K562 (cell line): ENCODE measurements at regions not wholly inside any gene's neighbourhood (a gene's known extent, or its start where the extent isn't known, plus 50 kb on each side); places are given as distances from the start of the nearest gene placed in this dataset.

Experiments used
- CBX1 ChIP-seq: sonication (generic); IDR thresholded peaks from 2 replicates; pipeline ENCODE4 v1.6.1; 2016; ENCODE audit warnings: antibody characterized with exemption, low read depth, mild to moderate bottlenecking
- ELF2 ChIP-seq: fragments of 250-450 bp; sonication (Bioruptor Pico); IDR thresholded peaks from 2 replicates; pipeline ENCODE4 v1.5.0; 2021; ENCODE audit warnings: mild to moderate bottlenecking
- EP300 ChIP-seq: IDR thresholded peaks from 2 replicates; pipeline ENCODE4 v1.6.1; 2012; ENCODE audit warnings: low read length, improper control_type of control experiment
- GABPB2 ChIP-seq: fragments of 250-450 bp; sonication (Bioruptor Pico); conservative IDR thresholded peaks from 2 replicates; pipeline ENCODE4 v1.5.1; 2021; ENCODE audit warnings: mild to moderate bottlenecking
- RBM15 ChIP-seq: fragments of 200-400 bp; formaldehyde crosslinking; IDR thresholded peaks from 2 replicates; pipeline ENCODE4 v1.6.1; 2018; ENCODE audit warnings: mild to moderate bottlenecking, low read length, moderate library complexity; ENCODE audit not compliant: insufficient read depth
- SMAD4 ChIP-seq: fragments of 250-450 bp; sonication (Bioruptor Pico); conservative IDR thresholded peaks from 2 replicates; pipeline ENCODE4 v1.8.0; 2021; ENCODE audit warnings: inconsistent platforms, mild to moderate bottlenecking, moderate library complexity
- SOX6 ChIP-seq: fragments of 450-650 bp; IDR thresholded peaks from 2 replicates; pipeline ENCODE4 v1.6.1; 2014; ENCODE audit warnings: mild to moderate bottlenecking
- SREBF1 ChIP-seq: fragments of 150-350 bp; IDR thresholded peaks from 2 replicates; pipeline ENCODE4 v1.6.1; 2014; ENCODE audit warnings: antibody characterized with exemption, low read depth, low read length, borderline replicate concordance
- SRSF9 ChIP-seq: fragments of 200-400 bp; formaldehyde crosslinking; IDR thresholded peaks from 2 replicates; pipeline ENCODE4 v1.6.1; 2017; ENCODE audit warnings: low read depth, low read length, borderline replicate concordance
- STAT5A ChIP-seq: IDR thresholded peaks from 2 replicates; pipeline ENCODE4 v1.6.1; 2012; ENCODE audit warnings: low read length, inconsistent platforms, borderline replicate concordance
- WHSC1 ChIP-seq: IDR thresholded peaks from one replicate; pipeline ENCODE4 v1.6.1; 2012; ENCODE audit warnings: low read length, control low read depth, inconsistent platforms
- ZKSCAN1 ChIP-seq: fragments of 150-350 bp; IDR thresholded peaks from 2 replicates; pipeline ENCODE4 v1.6.1; 2016; ENCODE audit warnings: low read depth, low read length
- ZNF77 ChIP-seq: fragments of 250-450 bp; sonication (Bioruptor Pico); IDR thresholded peaks from 2 replicates; pipeline ENCODE4 v1.5.0; 2020
- TF ChIP-seq, protein P1 (sequence below): fragments of 450-650 bp; IDR thresholded peaks from 2 replicates; pipeline ENCODE4 v1.6.1; 2016
- TF ChIP-seq, protein P2 (sequence below): fragments of 250-450 bp; sonication (Bioruptor Pico); IDR thresholded peaks from 2 replicates; pipeline ENCODE4 v1.8.0; 2021; ENCODE audit warnings: mild to moderate bottlenecking, moderate library complexity
- TF ChIP-seq, protein P3 (sequence below): fragments of 250-450 bp; sonication (Bioruptor Pico); IDR thresholded peaks from 2 replicates; pipeline ENCODE4 v1.5.0; 2021
- TF ChIP-seq, protein P4 (sequence below): sonication (generic); formaldehyde crosslinking; IDR thresholded peaks from 2 replicates; pipeline ENCODE4 v1.8.0; 2022; ENCODE audit warnings: missing genetic modification reagents, mild to moderate bottlenecking, moderate library complexity, borderline replicate concordance

DNA sequence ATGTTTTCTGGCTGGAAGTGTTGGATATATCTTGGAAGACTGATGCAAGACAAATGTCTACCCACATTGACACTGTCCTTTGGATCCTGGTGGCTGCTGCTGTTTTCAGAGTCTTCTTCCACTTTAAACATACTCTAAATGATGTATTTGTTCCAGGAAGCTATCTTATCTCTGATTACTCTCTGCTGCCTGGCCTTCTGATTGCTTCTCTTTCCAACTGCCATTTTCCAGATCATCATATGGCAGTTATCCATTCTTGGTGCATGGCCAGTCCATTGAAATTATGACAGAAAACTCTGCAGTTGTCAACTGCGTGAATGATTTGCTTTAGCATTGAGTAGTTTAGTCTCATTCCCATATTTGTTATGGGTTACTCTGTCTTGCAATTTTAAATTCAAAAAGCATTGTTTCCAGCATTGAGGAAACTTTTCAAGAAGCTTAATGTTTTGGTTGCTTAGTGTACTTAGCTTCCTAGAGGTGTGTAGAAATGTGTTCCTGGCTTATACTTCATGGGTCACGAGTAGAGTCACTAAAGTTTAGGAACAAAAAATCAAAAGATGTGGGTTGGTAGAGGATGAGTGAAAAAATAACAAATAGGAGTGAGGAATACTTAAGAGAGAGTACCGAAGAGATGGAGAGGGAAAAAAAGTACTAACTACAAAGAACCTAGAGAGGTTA is 268.3 kb upstream of the MTPN start (continued):
- TF ChIP-seq EP300 (peak; percentile 98), RBM15 (no peak), WHSC1 (no peak), STAT5A (peak; percentile 90), ZNF77 (CRISPR knock-in tag) (no peak), CBX1 (no peak), SREBF1 (no peak), ZKSCAN1 (no peak), ELF2 (no peak), SOX6 (peak; percentile 68), SRSF9 (no peak), GABPB2 (CRISPR knock-in tag) (no peak), SMAD4 (CRISPR knock-in tag) (peak; percentile 84)
- TF ChIP-seq, protein P1, sequence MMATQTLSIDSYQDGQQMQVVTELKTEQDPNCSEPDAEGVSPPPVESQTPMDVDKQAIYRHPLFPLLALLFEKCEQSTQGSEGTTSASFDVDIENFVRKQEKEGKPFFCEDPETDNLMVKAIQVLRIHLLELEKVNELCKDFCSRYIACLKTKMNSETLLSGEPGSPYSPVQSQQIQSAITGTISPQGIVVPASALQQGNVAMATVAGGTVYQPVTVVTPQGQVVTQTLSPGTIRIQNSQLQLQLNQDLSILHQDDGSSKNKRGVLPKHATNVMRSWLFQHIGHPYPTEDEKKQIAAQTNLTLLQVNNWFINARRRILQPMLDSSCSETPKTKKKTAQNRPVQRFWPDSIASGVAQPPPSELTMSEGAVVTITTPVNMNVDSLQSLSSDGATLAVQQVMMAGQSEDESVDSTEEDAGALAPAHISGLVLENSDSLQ, result peak; percentile 70
- TF ChIP-seq, protein P2, sequence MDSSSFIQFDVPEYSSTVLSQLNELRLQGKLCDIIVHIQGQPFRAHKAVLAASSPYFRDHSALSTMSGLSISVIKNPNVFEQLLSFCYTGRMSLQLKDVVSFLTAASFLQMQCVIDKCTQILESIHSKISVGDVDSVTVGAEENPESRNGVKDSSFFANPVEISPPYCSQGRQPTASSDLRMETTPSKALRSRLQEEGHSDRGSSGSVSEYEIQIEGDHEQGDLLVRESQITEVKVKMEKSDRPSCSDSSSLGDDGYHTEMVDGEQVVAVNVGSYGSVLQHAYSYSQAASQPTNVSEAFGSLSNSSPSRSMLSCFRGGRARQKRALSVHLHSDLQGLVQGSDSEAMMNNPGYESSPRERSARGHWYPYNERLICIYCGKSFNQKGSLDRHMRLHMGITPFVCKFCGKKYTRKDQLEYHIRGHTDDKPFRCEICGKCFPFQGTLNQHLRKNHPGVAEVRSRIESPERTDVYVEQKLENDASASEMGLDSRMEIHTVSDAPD (CRISPR knock-in tag), result no peak
- TF ChIP-seq, protein P3, sequence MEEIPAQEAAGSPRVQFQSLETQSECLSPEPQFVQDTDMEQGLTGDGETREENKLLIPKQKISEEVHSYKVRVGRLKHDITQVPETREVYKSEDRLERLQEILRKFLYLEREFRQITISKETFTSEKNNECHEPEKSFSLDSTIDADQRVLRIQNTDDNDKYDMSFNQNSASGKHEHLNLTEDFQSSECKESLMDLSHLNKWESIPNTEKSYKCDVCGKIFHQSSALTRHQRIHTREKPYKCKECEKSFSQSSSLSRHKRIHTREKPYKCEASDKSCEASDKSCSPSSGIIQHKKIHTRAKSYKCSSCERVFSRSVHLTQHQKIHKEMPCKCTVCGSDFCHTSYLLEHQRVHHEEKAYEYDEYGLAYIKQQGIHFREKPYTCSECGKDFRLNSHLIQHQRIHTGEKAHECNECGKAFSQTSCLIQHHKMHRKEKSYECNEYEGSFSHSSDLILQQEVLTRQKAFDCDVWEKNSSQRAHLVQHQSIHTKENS (CRISPR knock-in tag), result no peak
- TF ChIP-seq, protein P4, sequence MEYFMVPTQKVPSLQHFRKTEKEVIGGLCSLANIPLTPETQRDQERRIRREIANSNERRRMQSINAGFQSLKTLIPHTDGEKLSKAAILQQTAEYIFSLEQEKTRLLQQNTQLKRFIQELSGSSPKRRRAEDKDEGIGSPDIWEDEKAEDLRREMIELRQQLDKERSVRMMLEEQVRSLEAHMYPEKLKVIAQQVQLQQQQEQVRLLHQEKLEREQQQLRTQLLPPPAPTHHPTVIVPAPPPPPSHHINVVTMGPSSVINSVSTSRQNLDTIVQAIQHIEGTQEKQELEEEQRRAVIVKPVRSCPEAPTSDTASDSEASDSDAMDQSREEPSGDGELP, result no peak
